K562 (cell line): ENCODE measurements at regions not wholly inside any gene's neighbourhood (a gene's known extent, or its start where the extent isn't known, plus 50 kb on each side); places are given as distances from the start of the nearest gene placed in this dataset.

Experiments
- CTCF ChIP-seq, 3 experiments: IDR thresholded peaks in 2 of 3; conservative IDR thresholded peaks in 1 of 3; 2 replicates each; pipeline ENCODE4 v1.5.1; 2011 to 2012; ENCODE audit warnings: low read length in 3 of 3, mild to moderate bottlenecking in 3 of 3, control low read depth in 2 of 3, improper control_type of control experiment in 1 of 3, inconsistent platforms in 1 of 3, low read depth in 1 of 3, mixed read lengths in 1 of 3, moderate library complexity in 1 of 3; ENCODE audit not compliant: insufficient read depth in 2 of 3
- FOXK2 ChIP-seq, 2 experiments: fragments of 450-650 bp; IDR thresholded peaks in 1 of 2; conservative IDR thresholded peaks in 1 of 2; 2 replicates each; pipeline ENCODE4 v1.6.1; 2016; ENCODE audit warnings: low read depth in 2 of 2, mild to moderate bottlenecking in 1 of 2
- NCOA1 ChIP-seq: fragments of 450-650 bp; IDR thresholded peaks from 2 replicates; pipeline ENCODE4 v1.6.1; 2016; ENCODE audit warnings: low read depth
- POLR2A ChIP-seq: fragments of 450-650 bp; conservative IDR thresholded peaks from 2 replicates; pipeline ENCODE4 v1.6.1; 2016
- PURB ChIP-seq: sonication (generic); formaldehyde crosslinking; IDR thresholded peaks from 2 replicates; pipeline ENCODE4 v1.9.0; 2021; ENCODE audit warnings: low read depth, mild to moderate bottlenecking, missing genetic modification reagents
- SPI1 ChIP-seq: IDR thresholded peaks from 2 replicates; pipeline ENCODE4 v1.6.1; 2011; ENCODE audit warnings: low read depth, low read length, control low read depth, borderline replicate concordance
- SRF ChIP-seq, 2 experiments: fragments of 250-450, 450-650 bp in 1 of 2; sonication (Bioruptor Pico) in 1 of 2; sonication (generic) in 1 of 2; formaldehyde crosslinking; IDR thresholded peaks; 2 replicates each; pipeline versions ENCODE4 v1.5.0 to v1.5.1; 2020 to 2022; ENCODE audit warnings: mild to moderate bottlenecking in 1 of 2, missing genetic modification reagents in 1 of 2
- TFAM ChIP-seq: fragments of 250-450 bp; sonication (Bioruptor Pico); conservative IDR thresholded peaks from 2 replicates; pipeline ENCODE4 v1.5.0; 2021; ENCODE audit warnings: mild to moderate bottlenecking, moderate library complexity
- ZBTB33 ChIP-seq: sonication (generic); formaldehyde crosslinking; IDR thresholded peaks from 2 replicates; pipeline ENCODE4 v1.8.1; 2023; ENCODE audit warnings: mild to moderate bottlenecking, missing genetic modification reagents
- ZNF121 ChIP-seq: sonication (generic); formaldehyde crosslinking; conservative IDR thresholded peaks from 2 replicates; pipeline ENCODE4 v1.8.0; 2022; ENCODE audit warnings: missing genetic modification reagents
- ZNF354B ChIP-seq: fragments of 250-450 bp; sonication (Bioruptor Pico); IDR thresholded peaks from 2 replicates; pipeline ENCODE4 v1.4.0; 2020
- ZNF512 ChIP-seq: IDR thresholded peaks from 2 replicates; pipeline ENCODE4 v1.6.1; 2016; ENCODE audit warnings: missing genetic modification characterization, missing compliant biosample characterization
- ZNF764 ChIP-seq: fragments of 250-450 bp; sonication (Bioruptor Pico); IDR thresholded peaks from 2 replicates; pipeline ENCODE4 v1.4.0; 2020; ENCODE audit warnings: low read depth, mild to moderate bottlenecking, moderate library complexity

- no peak for TF ChIP-seq CTCF (IDR thresholded peaks at IDR 0.05 in 2 of 3, conservative IDR thresholded peaks at IDR 0.05 in 1 of 3; ENCODE audit: insufficient read depth in 2 of 3, low read depth in 1 of 3, low read length in 3 of 3)
- no peak for TF ChIP-seq TFAM (CRISPR knock-in tag)
- no peak for TF ChIP-seq POLR2A
- no peak for TF ChIP-seq SRF (CRISPR knock-in tag; IDR thresholded peaks at IDR 0.05)
- TF ChIP-seq PURB (CRISPR knock-in tag), result no peak
- no peak for TF ChIP-seq FOXK2 (conservative IDR thresholded peaks at IDR 0.05 in 1 of 2, IDR thresholded peaks at IDR 0.05 in 1 of 2; ENCODE audit: low read depth in 2 of 2)
- TF ChIP-seq ZNF764 (CRISPR knock-in tag), result no peak
- TF ChIP-seq SPI1, result no peak
- no peak for TF ChIP-seq ZNF512 (tag)
- TF ChIP-seq NCOA1, result no peak
- no peak for TF ChIP-seq ZNF121 (CRISPR knock-in tag)
- TF ChIP-seq ZNF354B (CRISPR knock-in tag), result no peak
- no peak for TF ChIP-seq ZBTB33
These were observed 73.6 kb upstream of the RND3 start for GRCh38 chr2:150561076-150561475.
